ENCODE measurements at regions not wholly inside any gene's neighbourhood (a gene's known extent, or its start where the extent isn't known, plus 50 kb on each side); places are given as distances from the start of the nearest gene placed in this dataset.

DNA sequence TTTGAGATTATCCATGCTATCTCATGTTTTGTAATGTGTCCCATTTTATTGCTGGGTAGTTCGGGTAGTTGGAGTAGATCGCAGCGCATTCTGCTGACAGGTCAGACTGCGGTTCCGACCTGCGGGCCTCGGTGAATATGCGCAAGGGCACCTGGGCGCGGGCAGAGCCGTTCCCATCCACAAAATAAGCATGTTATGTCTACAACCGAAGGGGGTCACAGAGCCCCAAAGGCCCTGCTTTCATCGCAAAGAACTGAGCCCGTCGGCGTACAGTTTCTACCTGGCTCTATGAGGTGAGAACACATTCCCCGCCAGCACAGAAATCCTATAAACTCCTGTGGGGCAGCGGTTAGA, 88.4 kb downstream of the PRKAB2 start:
- H3K27me3 ChIP-seq (ENCODE audit: control insufficient read depth in 3 of 3, insufficient read depth in 3 of 3, low read depth in 1 of 3, low read length in 3 of 3), result peaks cover 22 to 39% (median 37%) of the 10 kb centered on the region in 3 experiments
- H2AK5ac ChIP-seq (ENCODE audit: low read depth, low read length), result no peak overlapping the region
- no peak overlapping the region for H2BK15ac ChIP-seq (ENCODE audit: low read length)
- no peak overlapping the region for H3K9ac ChIP-seq (ENCODE audit: low read depth, low read length, poor library complexity)
- no peak overlapping the region for H4K91ac ChIP-seq (ENCODE audit: low read depth, low read length, poor library complexity)
- H3K4me2 ChIP-seq (ENCODE audit: insufficient read depth, low read length, poor library complexity, severe bottlenecking), result peak overlapping the region; percentile 81
- no peak overlapping the region for H3K4ac ChIP-seq (ENCODE audit: low read length)
- H2BK5ac ChIP-seq (ENCODE audit: low read length), result no peak overlapping the region
- no CpG with 5 or more reads among the region's 18 CpGs for WGBS, 2 donors (ENCODE audit: extremely low coverage in 2 of 2, insufficient read length in 2 of 2, insufficient replicate concordance in 1 of 2)
- H3K27ac ChIP-seq (replicated peaks; ENCODE audit: low read length), result no peak overlapping the region
- peak overlapping the region in 1 of 2 donors; percentile 68 for H3K4me3 ChIP-seq (ENCODE audit: low read length in 2 of 2)
- no peak for DNase-seq (ENCODE audit: low spot score)
- no peak overlapping the region for H2BK12ac ChIP-seq (ENCODE audit: low read length)
- H4K8ac ChIP-seq (ENCODE audit: low read depth, low read length), result no peak overlapping the region
- H3K36me3 ChIP-seq (replicated peaks in 1 of 2; ENCODE audit: control insufficient read depth in 2 of 2, insufficient read depth in 2 of 2, low read length in 2 of 2), result no peaks in the 10 kb centered on the region
- H3K79me1 ChIP-seq (ENCODE audit: low read depth, low read length), result no peaks in the 10 kb centered on the region
- peak overlapping the region; percentile 98 for H2AFZ ChIP-seq (ENCODE audit: low read length)
- H3K14ac ChIP-seq (ENCODE audit: low read length), result no peak overlapping the region
- peaks cover 0 to 17% of the 10 kb centered on the region in 2 donors for H3K4me1 ChIP-seq (ENCODE audit: control insufficient read depth in 2 of 2, insufficient read depth in 1 of 2, low read depth in 1 of 2, low read length in 2 of 2)
- H2BK120ac ChIP-seq (ENCODE audit: low read depth, low read length), result no peak overlapping the region
- no peak overlapping the region for H3K23ac ChIP-seq (ENCODE audit: low read depth, low read length, poor library complexity)
- no peak overlapping the region for H3K18ac ChIP-seq (ENCODE audit: low read length)
- H3K9me3 ChIP-seq (replicated peaks in 1 of 2; ENCODE audit: control insufficient read depth in 2 of 2, insufficient read depth in 1 of 2, low read depth in 1 of 2, low read length in 2 of 2), result peaks cover 2 to 6% of the 10 kb centered on the region in 2 donors

- H3K27me3 ChIP-seq (ENCODE audit: control insufficient read depth in 3 of 3, insufficient read depth in 3 of 3, low read depth in 1 of 3, low read length in 3 of 3), result peaks cover 37 to 70% (median 46%) of the 10 kb centered on the region in 3 experiments
- H3K23ac ChIP-seq (ENCODE audit: low read depth, low read length, poor library complexity), result peak overlapping the region; percentile 25
- no peak overlapping the region for H4K91ac ChIP-seq (ENCODE audit: low read depth, low read length, poor library complexity)
- peak overlapping the region; percentile 8 for H2AK5ac ChIP-seq (ENCODE audit: low read depth, low read length)
- no peak overlapping the region for H2BK12ac ChIP-seq (ENCODE audit: low read length)
- no peak overlapping the region for H2BK120ac ChIP-seq (ENCODE audit: low read depth, low read length)
- H3K36me3 ChIP-seq (replicated peaks in 1 of 2; ENCODE audit: control insufficient read depth in 2 of 2, insufficient read depth in 2 of 2, low read length in 2 of 2), result no peaks in the 10 kb centered on the region
- peak overlapping the region; percentile 81 for H3K9ac ChIP-seq (ENCODE audit: low read depth, low read length, poor library complexity)
- no peak overlapping the region for H4K8ac ChIP-seq (ENCODE audit: low read depth, low read length)
- peaks cover 3 to 8% of the 10 kb centered on the region in 2 donors for H3K9me3 ChIP-seq (replicated peaks in 1 of 2; ENCODE audit: control insufficient read depth in 2 of 2, insufficient read depth in 1 of 2, low read depth in 1 of 2, low read length in 2 of 2)
- H3K79me1 ChIP-seq (ENCODE audit: low read depth, low read length), result no peaks in the 10 kb centered on the region
- H2AFZ ChIP-seq (ENCODE audit: low read length), result no peak overlapping the region
- H3K4me2 ChIP-seq (ENCODE audit: insufficient read depth, low read length, poor library complexity, severe bottlenecking), result peak overlapping the region; percentile 56
- H3K4me3 ChIP-seq (ENCODE audit: low read length in 2 of 2), result no peak overlapping the region
- no peak overlapping the region for H2BK5ac ChIP-seq (ENCODE audit: low read length)
- peak overlapping the region; percentile 55 for H2BK15ac ChIP-seq (ENCODE audit: low read length)
- H3K4me1 ChIP-seq (ENCODE audit: control insufficient read depth in 2 of 2, insufficient read depth in 1 of 2, low read depth in 1 of 2, low read length in 2 of 2), result peaks cover 0 to 26% of the 10 kb centered on the region in 2 donors
- no peak overlapping the region for H3K4ac ChIP-seq (ENCODE audit: low read length)
- no peak overlapping the region for H3K27ac ChIP-seq (replicated peaks; ENCODE audit: low read length)
- no peak for DNase-seq (ENCODE audit: low spot score)
- WGBS, 2 donors (ENCODE audit: extremely low coverage in 2 of 2, insufficient read length in 2 of 2, insufficient replicate concordance in 1 of 2), result no CpG with 5 or more reads among the region's 28 CpGs
- peak overlapping the region; percentile 82 for H3K14ac ChIP-seq (ENCODE audit: low read length)
- H3K18ac ChIP-seq (ENCODE audit: low read length), result peak overlapping the region; percentile 57
These were observed 91.4 kb downstream of the PRKAB2 start for GRCh38 chr1:147080671-147081394.

DNA sequence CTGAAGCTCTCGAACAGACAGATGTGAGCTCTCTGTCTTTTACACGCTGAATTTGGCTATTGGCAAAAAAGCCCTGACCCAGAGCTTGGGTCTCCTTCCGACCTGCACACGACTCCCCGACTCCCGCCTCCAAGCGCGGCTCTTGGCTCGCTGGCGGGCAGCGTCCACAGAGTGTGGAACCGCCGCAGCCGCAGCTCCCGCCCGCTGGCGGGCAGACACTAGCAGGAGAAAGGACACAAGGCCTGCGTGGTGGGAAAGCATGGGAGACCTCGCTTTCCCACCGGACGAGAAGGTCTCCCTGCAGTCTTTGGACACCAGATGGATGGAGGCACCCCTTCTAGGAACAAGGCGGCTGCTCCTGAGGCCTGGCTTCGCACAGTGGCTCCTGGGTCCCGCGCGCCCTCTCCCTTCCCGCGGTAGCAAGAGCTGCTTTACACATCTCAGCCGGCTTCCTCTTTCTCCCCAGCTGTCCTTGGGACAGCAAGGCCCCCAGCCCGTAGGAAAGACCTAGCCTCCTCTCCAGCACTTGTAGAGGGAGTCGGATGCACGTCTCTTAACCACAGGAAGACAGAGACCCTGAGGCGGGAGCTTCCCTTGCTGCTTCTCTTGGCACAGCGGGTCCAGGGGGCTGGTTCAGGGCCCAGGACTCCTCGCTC, 92.1 kb downstream of the PRKAB2 start:
- peak overlapping the region; percentile 8 for H2AK5ac ChIP-seq (ENCODE audit: low read depth, low read length)
- no peak overlapping the region for H3K4ac ChIP-seq (ENCODE audit: low read length)
- WGBS, 2 donors (ENCODE audit: extremely low coverage in 2 of 2, insufficient read length in 2 of 2, insufficient replicate concordance in 1 of 2), result no CpG with 5 or more reads among the region's 35 CpGs
- H3K18ac ChIP-seq (ENCODE audit: low read length), result peak overlapping the region; percentile 70
- peak overlapping the region; percentile 48 for H2BK12ac ChIP-seq (ENCODE audit: low read length)
- peak overlapping the region; percentile 48 for H4K8ac ChIP-seq (ENCODE audit: low read depth, low read length)
- H3K23ac ChIP-seq (ENCODE audit: low read depth, low read length, poor library complexity), result peak overlapping the region; percentile 67
- H3K27ac ChIP-seq (replicated peaks; ENCODE audit: low read length), result no peak overlapping the region
- no peak for DNase-seq (ENCODE audit: low spot score)
- no peaks in the 10 kb centered on the region for H3K36me3 ChIP-seq (replicated peaks in 1 of 2; ENCODE audit: control insufficient read depth in 2 of 2, insufficient read depth in 2 of 2, low read length in 2 of 2)
- H3K27me3 ChIP-seq (ENCODE audit: control insufficient read depth in 3 of 3, insufficient read depth in 3 of 3, low read depth in 1 of 3, low read length in 3 of 3), result peaks cover 34 to 76% (median 46%) of the 10 kb centered on the region in 3 experiments
- peaks cover 0 to 8% of the 10 kb centered on the region in 2 donors for H3K9me3 ChIP-seq (replicated peaks in 1 of 2; ENCODE audit: control insufficient read depth in 2 of 2, insufficient read depth in 1 of 2, low read depth in 1 of 2, low read length in 2 of 2)
- H3K4me1 ChIP-seq (ENCODE audit: control insufficient read depth in 2 of 2, insufficient read depth in 1 of 2, low read depth in 1 of 2, low read length in 2 of 2), result peaks cover 0 to 26% of the 10 kb centered on the region in 2 donors
- H3K4me3 ChIP-seq (ENCODE audit: low read length in 2 of 2), result no peak overlapping the region
- H3K79me1 ChIP-seq (ENCODE audit: low read depth, low read length), result no peaks in the 10 kb centered on the region
- peak overlapping the region; percentile 56 for H2BK15ac ChIP-seq (ENCODE audit: low read length)
- H3K14ac ChIP-seq (ENCODE audit: low read length), result no peak overlapping the region
- H4K91ac ChIP-seq (ENCODE audit: low read depth, low read length, poor library complexity), result no peak overlapping the region
- no peak overlapping the region for H2BK5ac ChIP-seq (ENCODE audit: low read length)
- H2AFZ ChIP-seq (ENCODE audit: low read length), result no peak overlapping the region
- H2BK120ac ChIP-seq (ENCODE audit: low read depth, low read length), result no peak overlapping the region
- H3K9ac ChIP-seq (ENCODE audit: low read depth, low read length, poor library complexity), result peak overlapping the region; percentile 81
- H3K4me2 ChIP-seq (ENCODE audit: insufficient read depth, low read length, poor library complexity, severe bottlenecking), result peak overlapping the region; percentile 37

DNA sequence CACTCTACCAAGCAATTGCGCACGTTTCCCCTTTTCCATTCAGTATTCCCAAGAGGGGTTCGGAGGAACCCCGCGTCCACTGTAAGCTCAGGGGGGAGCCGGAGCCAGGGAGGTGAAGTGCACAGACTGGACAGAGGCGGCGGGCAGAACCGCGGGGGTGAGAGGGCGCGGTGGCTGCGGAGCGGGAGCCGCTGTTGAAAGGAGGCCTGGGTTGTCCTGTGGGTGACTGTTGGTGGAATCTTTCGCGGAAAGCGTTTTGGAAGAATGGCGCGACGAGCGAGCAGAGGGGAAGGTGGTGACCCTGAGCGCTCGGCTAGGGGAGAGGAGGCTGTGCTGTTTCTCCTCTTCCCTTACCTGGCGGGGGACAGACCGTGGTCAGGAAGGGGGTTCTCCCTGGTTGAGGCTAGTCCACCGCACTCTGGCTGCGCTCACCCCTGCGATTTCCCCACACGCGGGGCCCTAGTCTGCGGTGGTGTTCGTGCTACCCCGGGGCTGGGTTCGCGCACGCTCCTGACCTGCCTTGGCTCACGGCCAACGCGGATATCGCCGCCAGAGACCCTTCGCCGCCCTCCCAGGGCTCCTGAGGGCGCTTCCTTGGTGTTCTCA, 92.8 kb downstream of the PRKAB2 start:
- Histone ChIP-seq H3K79me1 (ENCODE audit: low read depth, low read length) (no peaks in the 10 kb centered on the region), H2BK5ac (ENCODE audit: low read length) (no peak overlapping the region), H3K4me2 (ENCODE audit: insufficient read depth, low read length, poor library complexity, severe bottlenecking) (peak overlapping the region; percentile 37), H3K27ac (replicated peaks; ENCODE audit: low read length) (no peak overlapping the region), H3K9me3 (replicated peaks in 1 of 2; ENCODE audit: control insufficient read depth in 2 of 2, insufficient read depth in 1 of 2, low read depth in 1 of 2, low read length in 2 of 2) (peaks cover 0 to 8% of the 10 kb centered on the region in 2 donors), H3K36me3 (replicated peaks in 1 of 2; ENCODE audit: control insufficient read depth in 2 of 2, insufficient read depth in 2 of 2, low read length in 2 of 2) (no peaks in the 10 kb centered on the region), H4K91ac (ENCODE audit: low read depth, low read length, poor library complexity) (no peak overlapping the region), H4K8ac (ENCODE audit: low read depth, low read length) (no peak overlapping the region), H2BK15ac (ENCODE audit: low read length) (peak overlapping the region; percentile 56), H3K18ac (ENCODE audit: low read length) (peak overlapping the region; percentile 71), H2AFZ (ENCODE audit: low read length) (no peak overlapping the region), H3K14ac (ENCODE audit: low read length) (peak overlapping the region; percentile 4), H3K4me1 (ENCODE audit: control insufficient read depth in 2 of 2, insufficient read depth in 1 of 2, low read depth in 1 of 2, low read length in 2 of 2) (peaks cover 0 to 26% of the 10 kb centered on the region in 2 donors), H3K4me3 (ENCODE audit: low read length in 2 of 2) (no peak overlapping the region), H2AK5ac (ENCODE audit: low read depth, low read length) (no peak overlapping the region), H2BK120ac (ENCODE audit: low read depth, low read length) (no peak overlapping the region), H2BK12ac (ENCODE audit: low read length) (peak overlapping the region; percentile 48), H3K4ac (ENCODE audit: low read length) (no peak overlapping the region), H3K23ac (ENCODE audit: low read depth, low read length, poor library complexity) (no peak overlapping the region), H3K27me3 (ENCODE audit: control insufficient read depth in 3 of 3, insufficient read depth in 3 of 3, low read depth in 1 of 3, low read length in 3 of 3) (peaks cover 32 to 79% (median 46%) of the 10 kb centered on the region in 3 experiments), H3K9ac (ENCODE audit: low read depth, low read length, poor library complexity) (no peak overlapping the region)
- WGBS, 2 donors (ENCODE audit: extremely low coverage in 2 of 2, insufficient read length in 2 of 2, insufficient replicate concordance in 1 of 2), result no CpG with 5 or more reads among the region's 45 CpGs
- DNase-seq (ENCODE audit: low spot score), result no peak
